ENCODE measurements at regions not wholly inside any gene's neighbourhood (a gene's known extent, or its start where the extent isn't known, plus 50 kb on each side); places are given as distances from the start of the nearest gene placed in this dataset.

- H3K4me3 ChIP-seq (ENCODE audit: low read depth, low read length): no peak overlapping the region
- DNase-seq (ENCODE audit: low read depth): no peak
- TF ChIP-seq CTCF (IDR thresholded peaks at IDR 0.05; ENCODE audit: low read depth, low read length, missing control alignments): no peak
Observed at GRCh38 chr1:221290669-221291068, 411.4 kb downstream of the HLX start.

GRCh38 chr1:221291113-221291512 is 411.9 kb downstream of the HLX start:
- no peak for TF ChIP-seq CTCF (IDR thresholded peaks at IDR 0.05; ENCODE audit: low read depth, low read length, missing control alignments)
- DNase-seq (ENCODE audit: low read depth): no peak
- H3K4me3 ChIP-seq (ENCODE audit: low read depth, low read length): no peak overlapping the region

- H3K4me3 ChIP-seq (ENCODE audit: low read depth, low read length): no peak overlapping the region
- no peak for DNase-seq (ENCODE audit: low read depth)
- no peak for TF ChIP-seq CTCF (IDR thresholded peaks at IDR 0.05; ENCODE audit: low read depth, low read length, missing control alignments)
Observed at GRCh38 chr1:221292652-221293051, 413.4 kb downstream of the HLX start.

- no peak overlapping the region for H3K4me3 ChIP-seq (ENCODE audit: low read depth, low read length)
- no peak for TF ChIP-seq CTCF (IDR thresholded peaks at IDR 0.05; ENCODE audit: low read depth, low read length, missing control alignments)
- DNase-seq (ENCODE audit: low read depth): no peak
Observed at GRCh38 chr1:221294242-221294641, 415.0 kb downstream of the HLX start.

GRCh38 chr1:221302357-221302756 is 423.1 kb downstream of the HLX start:
- H3K4me3 ChIP-seq (ENCODE audit: low read depth, low read length): no peak overlapping the region
- DNase-seq (ENCODE audit: low read depth): no peak
- TF ChIP-seq CTCF (IDR thresholded peaks at IDR 0.05; ENCODE audit: low read depth, low read length, missing control alignments): no peak

GRCh38 chr1:221302810-221303209 is 423.6 kb downstream of the HLX start:
- no peak overlapping the region for H3K4me3 ChIP-seq (ENCODE audit: low read depth, low read length)
- TF ChIP-seq CTCF (IDR thresholded peaks at IDR 0.05; ENCODE audit: low read depth, low read length, missing control alignments): no peak
- no peak for DNase-seq (ENCODE audit: low read depth)

- no peak for DNase-seq (ENCODE audit: low read depth)
- TF ChIP-seq CTCF (IDR thresholded peaks at IDR 0.05; ENCODE audit: low read depth, low read length, missing control alignments): no peak
- no peak overlapping the region for H3K4me3 ChIP-seq (ENCODE audit: low read depth, low read length)
Observed at GRCh38 chr1:221303623-221304022, 424.4 kb downstream of the HLX start.
